GM18909 (cell line): ENCODE measurements at regions not wholly inside any gene's neighbourhood (a gene's known extent, or its start where the extent isn't known, plus 50 kb on each side); places are given as distances from the start of the nearest gene placed in this dataset.

ENCODE experiments used
- ATAC-seq: cut with Tn5 transposase; IDR thresholded peaks from one replicate; pipeline ENCODE4 v1.9.1; 2021; ENCODE audit warnings: mild to moderate bottlenecking; ENCODE audit not compliant: unreplicated experiment, poor library complexity

DNA sequence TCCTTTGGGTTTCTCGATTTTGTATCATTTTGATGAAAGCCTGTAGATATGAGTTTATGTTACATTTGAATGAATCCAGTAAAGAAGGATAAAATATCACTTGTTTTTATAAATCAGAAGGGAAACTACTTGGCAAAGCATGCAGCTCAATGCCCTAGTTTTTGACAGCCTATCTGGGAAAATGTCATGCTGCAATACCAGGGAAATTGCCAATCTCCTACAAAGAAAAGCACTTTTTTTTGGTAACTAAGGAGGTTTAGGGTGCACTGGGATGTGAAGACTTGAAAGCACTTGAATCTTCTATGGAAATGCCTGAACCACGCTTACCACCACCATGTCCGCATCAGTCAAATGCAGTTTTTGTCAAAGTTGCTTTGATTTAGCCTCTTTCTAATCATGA lies 446.9 kb upstream of the LRRC7 start:
- no peak for ATAC-seq

DNA sequence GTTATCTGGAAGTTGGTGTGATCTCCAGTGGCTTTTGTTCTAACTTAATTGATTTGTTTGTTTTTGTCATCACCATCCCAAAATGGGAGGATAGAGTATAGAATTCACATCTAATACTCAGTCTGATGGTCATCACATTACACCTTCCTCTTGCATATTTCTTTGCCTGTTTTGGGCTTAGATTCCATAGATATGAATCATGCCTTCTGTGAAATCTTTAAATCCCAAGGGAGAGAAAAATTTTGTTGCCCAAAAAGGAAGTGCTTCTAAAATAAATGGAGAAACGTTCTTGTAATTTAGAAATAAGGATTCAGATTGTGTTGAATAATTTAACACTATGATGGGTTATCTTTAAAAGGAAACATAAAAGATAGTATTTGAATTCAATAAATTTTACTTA lies 446.0 kb upstream of the LRRC7 start:
- ATAC-seq = no peak

DNA sequence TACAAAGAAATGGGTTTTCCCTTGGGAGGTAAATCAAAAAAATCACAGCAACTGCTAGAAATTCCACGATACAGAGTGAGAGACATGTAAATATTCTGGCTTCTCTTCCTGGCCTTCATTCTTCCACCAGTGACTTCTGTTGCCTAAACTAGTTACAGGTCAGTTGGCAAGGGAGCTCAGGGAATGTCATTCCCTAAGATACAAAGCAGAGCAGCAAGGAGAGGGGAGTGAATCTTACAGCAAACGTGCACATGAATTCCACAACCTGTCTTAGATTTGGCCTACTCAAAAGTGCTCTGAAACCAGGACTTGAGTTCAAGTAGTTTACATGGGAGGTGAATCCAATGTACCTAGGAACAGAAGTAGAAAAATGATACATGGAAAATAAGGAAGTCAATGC lies 445.3 kb upstream of the LRRC7 start:
- no peak for ATAC-seq

- ATAC-seq = no peak
Observed at GRCh38 chr1:69123486-69123885, 444.2 kb upstream of the LRRC7 start.

DNA sequence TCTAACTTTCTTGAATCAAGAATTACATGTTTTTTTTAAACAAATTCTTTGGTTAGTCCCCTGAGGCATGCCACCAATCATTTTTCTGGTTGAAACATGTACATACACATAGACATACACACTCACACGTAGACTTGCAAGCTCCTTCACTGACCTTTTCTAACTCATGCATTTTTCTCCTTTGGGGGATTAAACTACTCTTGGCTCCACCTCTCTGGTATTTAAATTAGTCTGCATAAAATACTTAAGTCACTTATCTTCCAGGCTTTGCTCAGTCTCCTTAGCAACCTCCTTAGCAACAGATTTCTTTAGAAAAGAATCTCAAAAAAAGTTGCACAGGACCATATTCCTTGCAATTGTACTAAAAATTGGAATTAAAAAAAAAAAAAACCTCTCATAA lies 440.9 kb upstream of the LRRC7 start:
- no peak for ATAC-seq

- ATAC-seq = no peak
Observed at GRCh38 chr1:69128204-69128603, 439.5 kb upstream of the LRRC7 start.

GRCh38 chr1:69129538-69129937 lies 438.2 kb upstream of the LRRC7 start:
- ATAC-seq = no peak

GRCh38 chr1:69138172-69138571 lies 429.6 kb upstream of the LRRC7 start:
- ATAC-seq = no peak

- no peak for ATAC-seq
Observed at GRCh38 chr1:69139007-69139406, 428.7 kb upstream of the LRRC7 start.

GRCh38 chr1:69146303-69146702 lies 421.4 kb upstream of the LRRC7 start:
- no peak for ATAC-seq

DNA sequence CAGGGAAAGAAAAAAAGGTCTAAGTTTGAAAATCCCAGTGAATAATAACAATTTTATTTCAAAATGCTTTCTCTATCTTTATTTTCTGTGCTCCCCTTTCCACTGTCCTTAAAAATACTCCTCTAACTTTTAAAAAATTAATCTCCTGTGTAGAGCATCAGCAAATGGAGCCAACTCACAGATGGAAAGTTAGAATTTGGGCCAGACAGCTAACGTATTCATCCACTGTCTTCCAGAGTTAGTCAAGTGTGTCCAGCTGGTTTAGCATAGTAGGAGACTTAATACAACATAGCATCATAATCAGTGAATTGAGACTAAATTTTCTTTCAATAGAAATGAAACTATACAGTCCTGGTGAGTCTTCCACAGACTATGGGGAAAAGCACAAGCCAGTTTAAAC lies 419.0 kb upstream of the LRRC7 start:
- ATAC-seq = no peak

- no peak for ATAC-seq
Observed at GRCh38 chr1:69157046-69157756, 410.5 kb upstream of the LRRC7 start.

DNA sequence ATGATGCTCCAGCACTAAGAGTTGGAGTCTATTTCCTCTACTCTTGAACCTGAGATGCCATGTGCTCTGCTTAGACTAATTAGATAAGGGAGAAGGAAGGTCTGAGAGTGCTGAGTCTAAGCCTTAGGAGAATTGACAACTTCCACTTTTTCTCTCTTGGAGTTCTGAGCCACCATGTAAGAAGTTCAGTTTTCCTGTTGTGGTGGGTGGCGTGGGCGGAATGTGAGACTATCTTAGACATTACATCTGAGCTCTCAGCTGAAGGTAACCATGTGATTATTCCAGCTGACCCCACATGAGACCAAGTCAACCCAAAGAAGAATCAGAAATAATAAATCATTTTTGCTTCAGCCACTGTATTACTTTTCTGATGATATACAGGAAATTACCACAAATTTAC lies 404.5 kb upstream of the LRRC7 start:
- no peak for ATAC-seq

DNA sequence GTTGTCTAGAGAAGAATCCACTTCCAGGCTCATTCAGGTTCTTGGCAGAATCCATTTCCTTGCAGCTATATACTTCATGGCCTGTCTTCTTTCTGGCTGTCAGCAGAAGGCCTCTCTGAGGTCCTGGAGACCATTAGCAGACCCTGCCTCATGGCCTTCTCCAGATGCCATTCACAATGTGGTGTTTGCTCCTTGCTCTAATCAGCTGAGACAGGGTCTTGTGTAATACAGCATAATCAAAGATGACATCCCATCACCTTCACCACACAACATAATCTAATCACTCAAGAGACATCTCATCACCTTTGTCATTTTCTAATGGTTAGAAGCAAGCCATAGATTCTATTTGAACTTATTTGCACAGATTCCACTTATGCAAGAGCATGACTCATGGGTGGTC lies 403.9 kb upstream of the LRRC7 start:
- ATAC-seq = no peak

DNA sequence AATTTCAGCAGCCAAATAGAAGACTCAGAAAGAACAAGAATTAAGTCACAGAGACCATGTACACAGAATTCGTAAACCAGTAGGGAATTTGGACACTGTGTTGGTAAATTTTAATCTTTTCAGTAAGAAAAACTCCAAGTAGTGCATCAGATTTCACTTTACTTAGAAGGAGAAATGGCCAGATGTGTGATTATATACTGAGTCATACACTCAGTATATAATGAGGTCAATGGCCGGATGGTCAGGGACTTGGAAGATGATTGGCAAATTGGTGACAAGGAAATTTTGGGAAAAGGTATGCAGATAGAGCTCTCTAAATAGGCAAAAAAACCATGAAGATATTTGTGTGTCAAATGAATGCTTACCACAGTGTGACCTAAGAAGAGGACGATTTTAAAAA lies 399.8 kb upstream of the LRRC7 start:
- no peak for ATAC-seq

- ATAC-seq = no peak
Observed at GRCh38 chr1:69171248-69171647, 396.5 kb upstream of the LRRC7 start.

DNA sequence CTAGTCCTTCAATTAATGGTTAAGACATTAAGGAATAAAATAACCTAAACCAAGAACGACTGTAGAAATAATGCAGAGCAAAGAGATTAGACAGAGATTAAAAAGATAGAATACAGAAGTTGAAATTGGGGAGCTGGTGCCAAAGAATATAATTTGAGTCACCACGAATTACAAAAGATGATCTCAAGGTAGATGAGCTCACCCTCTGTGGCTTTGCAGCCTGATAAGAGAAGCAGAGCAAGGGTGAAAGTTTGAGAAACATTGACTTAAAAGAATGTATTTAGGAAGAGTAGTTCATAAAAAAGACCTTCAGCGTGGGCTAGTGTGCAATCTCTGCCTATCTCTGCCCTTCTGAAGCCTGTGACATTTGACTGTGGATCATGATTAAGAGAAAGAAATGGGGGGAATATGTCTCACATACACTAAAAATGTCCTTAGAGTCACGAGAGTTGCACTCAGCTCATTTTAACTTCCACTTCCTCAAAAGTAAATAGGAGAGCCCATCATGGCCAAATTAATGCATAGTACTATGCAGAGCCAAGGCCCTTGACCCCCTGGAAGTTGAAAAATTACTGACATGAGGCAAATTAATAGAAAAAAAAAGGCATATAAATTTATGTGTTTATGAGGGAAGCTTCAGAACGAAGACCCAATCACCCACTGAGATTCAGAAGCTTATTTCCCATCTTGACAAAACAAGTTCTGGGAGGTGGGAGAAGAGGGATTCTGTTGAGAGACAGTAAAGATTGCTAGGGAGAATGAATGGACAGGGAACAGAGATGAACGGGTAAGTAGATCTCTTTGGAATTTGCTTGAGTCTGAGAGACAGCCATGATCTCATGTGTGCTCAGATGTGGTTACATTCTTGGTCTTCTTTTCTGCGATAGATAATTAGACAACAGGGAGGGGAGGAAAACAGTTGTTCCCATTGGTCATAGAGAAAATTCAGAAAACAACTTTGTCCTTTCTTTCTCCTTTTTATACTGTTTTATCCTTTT lies 395.4 kb upstream of the LRRC7 start:
- no peak for ATAC-seq

- ATAC-seq = no peak
Observed at GRCh38 chr1:69175053-69175452, 392.7 kb upstream of the LRRC7 start.

DNA sequence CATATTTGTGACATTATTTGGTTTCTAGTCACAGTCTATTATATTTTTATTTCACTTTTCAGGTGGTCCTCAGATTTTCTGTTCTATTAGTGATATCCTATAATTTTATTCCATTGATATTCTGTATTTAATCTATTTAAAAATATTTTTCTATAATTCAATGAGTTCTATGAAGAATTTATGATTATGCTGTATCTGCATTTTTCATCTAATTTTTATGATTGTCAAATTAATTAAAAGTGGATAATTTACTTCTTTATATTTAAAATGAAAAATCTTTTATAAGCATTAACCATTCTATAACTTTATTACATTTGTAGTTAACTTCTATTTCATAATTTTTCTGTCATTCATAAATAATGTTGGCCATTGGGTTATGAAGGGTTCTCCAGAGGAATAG lies 387.4 kb upstream of the LRRC7 start:
- no peak for ATAC-seq

- no peak for ATAC-seq
Observed at GRCh38 chr1:69185378-69185777, 382.3 kb upstream of the LRRC7 start.

DNA sequence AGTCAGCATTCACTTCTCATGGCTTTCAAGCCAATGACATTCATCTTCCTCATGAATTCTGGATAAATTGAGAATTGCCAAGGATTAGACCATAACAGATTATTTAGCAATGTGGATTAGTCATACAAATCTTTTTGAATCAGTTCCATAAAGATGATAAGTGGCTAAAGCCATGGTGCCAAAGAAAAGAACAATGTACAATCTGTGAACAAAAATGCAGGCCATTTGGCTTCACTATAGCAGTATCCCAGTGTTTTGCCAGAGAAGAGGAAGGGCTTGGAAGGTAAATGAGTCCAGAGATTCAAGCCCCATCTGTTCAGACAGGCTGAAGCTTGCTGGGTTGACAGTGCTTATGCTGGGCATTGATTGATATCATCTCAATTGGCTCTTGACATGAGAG lies 376.4 kb upstream of the LRRC7 start:
- no peak for ATAC-seq

DNA sequence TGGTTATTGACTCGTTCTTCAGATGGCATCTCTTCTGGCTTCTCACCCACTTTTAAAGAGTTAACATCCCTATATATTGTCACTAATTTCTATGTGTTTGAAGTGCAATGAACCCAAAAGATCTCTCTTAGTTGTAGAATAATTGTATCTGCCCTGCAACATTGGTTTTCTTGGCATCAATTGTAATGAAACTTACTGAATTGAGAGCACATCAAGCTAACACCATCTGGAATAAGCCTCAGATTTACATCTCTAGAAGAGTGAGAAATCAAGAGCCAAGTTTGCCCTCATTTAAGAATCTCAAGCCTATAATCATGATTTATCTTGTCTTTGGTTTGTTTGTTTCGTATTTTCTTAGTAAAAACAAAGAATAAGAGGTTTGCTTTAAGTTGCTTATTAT lies 372.6 kb upstream of the LRRC7 start:
- no peak for ATAC-seq
